ENCODE measurements at regions not wholly inside any gene's neighbourhood (a gene's known extent, or its start where the extent isn't known, plus 50 kb on each side); places are given as distances from the start of the nearest gene placed in this dataset.

- ATAC-seq, result no peak
- Histone ChIP-seq H3K4me1 (no peaks in the 10 kb centered on the region), H3K27me3 (ENCODE audit: low read depth) (no peaks in the 10 kb centered on the region), H3K9me3 (no peaks in the 10 kb centered on the region), H3K27ac (no peak overlapping the region), H3K36me3 (no peaks in the 10 kb centered on the region), H3K4me3 (no peak overlapping the region)
- TF ChIP-seq CTCF (IDR thresholded peaks at IDR 0.05), result no peak
- no peak for DNase-seq
- intact Hi-C loops (cut with DNase I), result no loop called here
Measured at GRCh38 chr2:65870826-65871225, 438.4 kb upstream of the SPRED2 start.

- DNase-seq, result no peak
- no peaks in the 10 kb centered on the region for H3K36me3 ChIP-seq
- no peak for ATAC-seq
Measured at GRCh38 chr2:65869296-65869695, 436.9 kb upstream of the SPRED2 start.

GRCh38 chr2:65868177-65868576 lies 435.8 kb upstream of the SPRED2 start:
- Histone ChIP-seq H3K36me3 (no peaks in the 10 kb centered on the region), H3K27me3 (ENCODE audit: low read depth) (no peaks in the 10 kb centered on the region), H3K9me3 (no peaks in the 10 kb centered on the region), H3K4me1 (no peaks in the 10 kb centered on the region), H3K4me3 (no peak overlapping the region), H3K27ac (no peak overlapping the region)
- TF ChIP-seq CTCF (IDR thresholded peaks at IDR 0.05), result no peak
- ATAC-seq, result no peak
- intact Hi-C loops (cut with DNase I), result no loop called here
- no peak for DNase-seq

More at GRCh38 chr2:65869296-65869695, 436.9 kb upstream of the SPRED2 start:
- no peak for TF ChIP-seq CTCF (IDR thresholded peaks at IDR 0.05)
- H3K4me1 ChIP-seq, result no peaks in the 10 kb centered on the region
- no peak overlapping the region for H3K4me3 ChIP-seq
- H3K27me3 ChIP-seq (ENCODE audit: low read depth), result no peaks in the 10 kb centered on the region
- intact Hi-C loops (cut with DNase I), result no loop called here
- H3K27ac ChIP-seq, result no peak overlapping the region
- no peaks in the 10 kb centered on the region for H3K9me3 ChIP-seq

- H3K27ac ChIP-seq, result no peak overlapping the region
Measured at GRCh38 chr2:65867446-65867845, 435.0 kb upstream of the SPRED2 start.

GRCh38 chr2:65866148-65866547 lies 433.7 kb upstream of the SPRED2 start:
- no peaks in the 10 kb centered on the region for H3K9me3 ChIP-seq
- DNase-seq, result no peak
- intact Hi-C loops (cut with DNase I), result no loop called here
- TF ChIP-seq CTCF (IDR thresholded peaks at IDR 0.05), result no peak
- no peaks in the 10 kb centered on the region for H3K36me3 ChIP-seq
- no peak overlapping the region for H3K4me3 ChIP-seq
- ATAC-seq, result no peak
- no peak overlapping the region for H3K27ac ChIP-seq
- H3K27me3 ChIP-seq (ENCODE audit: low read depth), result no peaks in the 10 kb centered on the region
- no peaks in the 10 kb centered on the region for H3K4me1 ChIP-seq

More at GRCh38 chr2:65867446-65867845, 435.0 kb upstream of the SPRED2 start:
- Histone ChIP-seq H3K4me1 (no peaks in the 10 kb centered on the region), H3K36me3 (no peaks in the 10 kb centered on the region), H3K27me3 (ENCODE audit: low read depth) (no peaks in the 10 kb centered on the region), H3K9me3 (no peaks in the 10 kb centered on the region), H3K4me3 (no peak overlapping the region)
- DNase-seq (no peak), ATAC-seq (no peak)
- TF ChIP-seq CTCF (IDR thresholded peaks at IDR 0.05), result no peak
- intact Hi-C loops (cut with DNase I), result no loop called here

- Histone ChIP-seq H3K9me3 (no peaks in the 10 kb centered on the region), H3K36me3 (no peaks in the 10 kb centered on the region), H3K4me3 (no peak overlapping the region), H3K4me1 (no peaks in the 10 kb centered on the region), H3K27me3 (ENCODE audit: low read depth) (no peaks in the 10 kb centered on the region), H3K27ac (no peak overlapping the region)
- DNase-seq (no peak), ATAC-seq (no peak)
- no peak for TF ChIP-seq CTCF (IDR thresholded peaks at IDR 0.05)
- intact Hi-C loops (cut with DNase I), result no loop called here
Measured at GRCh38 chr2:65864619-65865018, 432.2 kb upstream of the SPRED2 start.

All from lower lobe of right lung (tissue), 2 donors.